ENCODE measurements at regions not wholly inside any gene's neighbourhood (a gene's known extent, or its start where the extent isn't known, plus 50 kb on each side); places are given as distances from the start of the nearest gene placed in this dataset.

DNA sequence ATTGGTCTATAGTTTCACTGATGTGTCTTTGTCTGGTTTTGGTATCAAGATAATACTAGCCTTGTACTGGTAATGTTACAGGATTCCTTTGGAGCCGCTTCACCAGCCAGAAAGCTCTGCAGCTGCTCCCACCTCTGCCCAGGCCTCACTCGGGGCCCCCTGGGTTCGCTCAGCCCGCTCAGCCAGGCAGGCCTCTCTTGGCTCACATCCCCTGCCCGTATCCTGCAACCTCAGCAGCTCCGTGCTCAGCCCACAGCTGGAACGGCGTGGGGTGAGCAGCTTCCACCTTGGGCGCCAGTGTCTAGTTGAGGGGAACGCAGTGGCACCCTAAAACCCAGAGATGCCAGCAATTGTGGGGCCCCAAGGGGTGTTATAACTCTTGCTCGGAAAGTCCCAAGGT lies 429.7 kb upstream of the ROBO2 start:
- DNase-seq (ENCODE audit: low read depth, low spot score): no peak

- no peak for DNase-seq (ENCODE audit: low read depth, low spot score)
Measured at GRCh38 chr3:76615719-76616118, 424.2 kb upstream of the ROBO2 start.

- no peak for DNase-seq (ENCODE audit: low read depth, low spot score)
Measured at GRCh38 chr3:76624164-76624563, 415.7 kb upstream of the ROBO2 start.

DNA sequence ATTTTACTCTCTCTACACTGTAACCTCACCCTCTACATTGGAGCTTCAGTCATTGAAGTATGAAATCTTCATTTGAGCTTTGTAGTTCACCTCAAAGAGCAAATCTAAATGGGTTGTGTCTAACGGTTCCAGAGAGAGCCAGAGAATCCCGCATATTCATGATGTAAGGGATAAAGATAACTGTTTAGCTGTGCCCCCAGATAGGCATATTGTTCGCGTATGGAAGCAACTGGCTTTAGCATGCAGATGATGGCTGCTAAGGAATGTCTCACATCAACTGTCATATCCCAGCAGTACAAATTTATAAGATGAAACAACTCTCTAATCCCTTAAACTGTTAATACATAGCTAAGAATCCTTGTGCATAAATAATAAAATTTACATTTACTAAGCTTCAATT lies 412.7 kb upstream of the ROBO2 start:
- no peak for DNase-seq (ENCODE audit: low read depth, low spot score)

DNA sequence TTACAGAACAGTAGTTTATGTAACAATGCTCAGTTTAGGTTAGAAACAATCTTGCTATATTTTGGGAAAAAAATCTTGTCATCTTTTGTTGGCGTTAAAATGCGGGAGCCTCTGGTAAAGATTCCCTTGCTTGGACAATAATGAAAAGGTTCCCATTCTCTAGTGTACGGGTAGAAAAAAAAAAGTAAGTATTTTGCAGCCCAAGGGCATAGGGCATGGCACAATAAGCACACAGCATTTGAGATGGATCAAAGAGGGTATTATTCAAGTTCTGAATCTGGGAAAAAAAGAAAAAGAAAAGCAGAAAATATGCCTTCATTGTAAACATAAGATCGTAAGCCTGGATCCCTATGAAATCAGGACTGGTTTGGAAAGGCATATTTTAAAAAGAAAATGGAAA lies 408.6 kb upstream of the ROBO2 start:
- no peak for DNase-seq (ENCODE audit: low read depth, low spot score)

DNA sequence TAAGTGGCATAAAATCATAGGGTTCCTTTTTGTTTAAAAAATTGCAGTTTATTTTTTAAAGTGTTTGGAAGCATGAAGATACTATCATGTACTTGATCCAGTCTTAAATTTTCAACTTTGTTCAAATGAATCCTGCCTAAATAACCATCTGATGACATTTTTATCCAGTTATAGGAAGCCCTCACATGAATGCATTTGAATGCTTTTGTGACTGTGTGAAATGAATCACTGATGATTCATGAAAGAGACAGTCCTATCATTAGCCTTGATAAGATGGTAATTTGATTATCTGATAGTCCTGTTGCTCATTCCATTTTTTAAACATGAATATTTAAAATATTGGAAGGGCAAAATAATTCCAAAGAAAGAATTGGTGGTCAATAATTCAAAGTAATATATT lies 401.9 kb upstream of the ROBO2 start:
- no peak for DNase-seq (ENCODE audit: low read depth, low spot score)

DNA sequence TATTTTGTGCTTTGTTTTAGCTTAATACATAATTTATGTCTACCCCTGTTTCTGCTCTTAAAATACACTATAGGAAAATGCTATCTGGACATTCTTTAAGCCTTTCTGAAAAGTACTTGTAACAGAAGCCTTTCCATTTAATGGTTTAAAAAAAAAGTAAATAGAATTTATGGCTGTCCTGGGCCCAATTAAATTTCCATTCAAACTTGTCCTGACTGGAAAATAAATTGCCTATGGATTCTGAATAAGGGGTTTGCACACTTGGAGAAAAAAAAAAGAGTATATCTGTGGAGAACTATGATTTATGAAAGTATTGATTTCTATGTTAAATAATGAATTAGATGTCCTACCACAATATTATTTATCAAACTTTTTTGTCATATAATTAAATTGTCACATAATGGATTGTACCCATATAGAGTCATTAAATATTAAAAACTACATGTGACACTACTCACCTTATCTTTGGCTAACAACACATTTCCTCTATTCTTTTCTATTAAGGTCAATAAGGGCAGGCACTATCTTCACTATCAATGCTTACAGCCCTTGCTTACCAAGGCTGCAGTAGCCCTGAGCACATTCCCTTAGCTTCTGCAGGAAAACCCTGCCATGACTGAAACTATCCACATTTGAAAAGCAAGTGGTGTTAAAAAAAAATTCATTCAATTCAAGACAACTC lies 396.1 kb upstream of the ROBO2 start:
- no peak for DNase-seq (ENCODE audit: low read depth, low spot score)

DNA sequence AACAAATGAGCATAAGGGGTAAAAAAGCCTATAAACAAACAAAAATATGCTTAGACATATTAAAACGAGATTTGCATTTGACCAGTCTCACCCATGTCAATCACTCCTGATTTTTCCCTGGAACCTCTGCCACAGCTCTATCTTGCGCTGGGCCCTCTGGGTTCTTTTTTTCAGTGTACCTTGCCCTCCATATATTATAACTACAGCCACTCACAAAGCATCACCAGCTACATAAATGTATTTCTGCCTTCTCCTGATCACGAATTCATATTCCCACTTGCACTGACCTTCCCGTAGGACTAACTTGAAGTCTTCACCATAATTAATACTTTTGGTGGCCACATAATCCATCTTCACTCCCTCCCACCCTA lies 395.6 kb upstream of the ROBO2 start:
- no peak for DNase-seq (ENCODE audit: low read depth, low spot score)

- DNase-seq (ENCODE audit: low read depth, low spot score): no peak
Measured at GRCh38 chr3:76645724-76646123, 394.2 kb upstream of the ROBO2 start.

GRCh38 chr3:76646921-76647562 lies 392.9 kb upstream of the ROBO2 start:
- DNase-seq (ENCODE audit: low read depth, low spot score): no peak

GRCh38 chr3:76651784-76652183 lies 388.1 kb upstream of the ROBO2 start:
- DNase-seq (ENCODE audit: low read depth, low spot score): no peak

GRCh38 chr3:76652524-76652923 lies 387.4 kb upstream of the ROBO2 start:
- DNase-seq (ENCODE audit: low read depth, low spot score): no peak

DNA sequence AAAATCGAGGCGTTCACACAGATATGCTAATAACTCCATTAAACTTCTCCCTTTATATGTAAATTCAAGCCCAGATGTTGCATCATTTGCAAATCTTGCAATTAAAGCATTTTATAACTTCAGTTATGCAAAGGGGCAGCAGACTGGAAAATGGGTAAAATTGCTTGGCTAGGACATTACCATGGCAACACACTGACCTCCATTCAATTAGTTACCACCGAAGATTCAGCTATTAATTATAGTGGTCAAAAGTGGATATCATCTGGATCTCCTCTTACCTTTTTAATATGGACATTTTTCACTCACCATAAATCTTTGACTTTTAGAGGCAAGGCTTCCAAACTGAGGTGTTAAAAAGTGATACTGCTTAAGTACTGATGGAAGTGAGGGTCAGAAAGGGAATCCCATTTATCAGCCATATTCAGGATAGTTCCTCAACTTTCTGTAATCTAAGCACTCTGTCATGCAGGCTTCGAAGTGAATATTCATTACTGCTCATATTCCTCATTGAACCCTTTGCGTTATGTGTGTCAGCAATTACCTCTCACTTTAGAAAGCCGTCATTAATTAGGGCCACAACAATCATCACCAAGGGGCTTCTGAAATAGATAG lies 386.2 kb upstream of the ROBO2 start:
- DNase-seq (ENCODE audit: low read depth, low spot score): no peak

DNA sequence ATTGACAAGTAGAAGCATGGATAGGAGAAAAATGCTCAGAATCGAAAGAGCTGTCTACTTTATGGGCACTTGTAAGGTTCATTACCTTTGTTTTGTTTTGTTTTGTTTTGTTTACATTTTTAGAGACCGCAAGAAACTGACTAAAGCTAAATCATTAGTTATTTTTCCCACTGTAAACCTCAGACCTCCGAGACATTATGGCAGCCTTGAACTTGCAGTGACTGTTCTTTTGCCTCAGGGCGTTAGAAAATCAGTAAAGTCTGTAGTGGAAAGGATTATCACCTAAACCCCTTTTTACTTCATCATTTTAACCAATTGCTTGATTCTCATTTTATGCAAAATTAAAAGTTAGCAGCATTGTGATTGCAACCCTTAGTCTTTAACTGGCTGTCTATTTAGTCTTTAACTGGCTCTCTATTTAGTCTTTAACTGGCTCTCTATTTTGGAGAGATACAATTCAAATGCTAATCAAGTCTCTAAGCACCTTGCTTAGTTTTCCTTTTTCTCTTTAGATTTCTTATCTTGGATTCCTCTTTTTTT lies 383.3 kb upstream of the ROBO2 start:
- no peak for DNase-seq (ENCODE audit: low read depth, low spot score)

DNA sequence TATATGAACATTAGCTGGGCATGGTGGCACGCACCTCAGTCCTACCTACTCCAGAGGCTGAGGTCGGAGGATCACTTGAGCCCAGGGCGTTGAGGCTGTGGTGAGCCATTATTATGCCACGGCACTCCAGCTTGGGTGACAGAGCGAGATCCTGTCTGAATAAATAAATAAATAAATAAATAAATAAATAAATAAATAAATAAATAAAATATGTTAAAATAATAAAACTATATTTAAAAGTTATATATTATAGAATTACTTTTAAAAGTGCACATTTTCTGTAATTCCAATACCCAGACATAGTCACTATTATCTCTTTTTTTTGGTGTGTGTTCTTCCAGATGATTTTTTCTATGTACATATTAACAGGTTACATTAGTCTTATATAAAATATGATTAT lies 382.0 kb upstream of the ROBO2 start:
- DNase-seq (ENCODE audit: low read depth, low spot score): no peak

GRCh38 chr3:76661527-76662250 lies 378.2 kb upstream of the ROBO2 start:
- DNase-seq (ENCODE audit: low read depth, low spot score): no peak

DNA sequence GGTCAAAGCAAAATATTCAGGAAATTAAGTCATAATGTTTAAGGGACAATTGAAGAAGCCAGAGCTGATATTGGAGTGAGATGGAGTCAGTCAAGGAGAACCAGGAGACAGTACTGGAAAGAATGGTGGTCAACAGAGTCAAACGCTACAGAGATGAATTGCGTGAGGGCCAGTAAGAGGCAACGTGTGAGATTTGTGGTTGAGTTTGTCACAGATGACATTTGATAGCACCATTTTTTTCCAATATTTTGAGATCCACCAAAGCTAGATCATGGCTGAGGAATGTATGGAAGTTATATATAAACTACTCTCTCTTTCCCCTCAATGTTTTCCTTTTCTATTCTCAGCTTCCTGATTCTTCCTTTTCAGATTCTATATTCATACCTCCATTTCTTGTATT lies 375.1 kb upstream of the ROBO2 start:
- DNase-seq (ENCODE audit: low read depth, low spot score): no peak

DNA sequence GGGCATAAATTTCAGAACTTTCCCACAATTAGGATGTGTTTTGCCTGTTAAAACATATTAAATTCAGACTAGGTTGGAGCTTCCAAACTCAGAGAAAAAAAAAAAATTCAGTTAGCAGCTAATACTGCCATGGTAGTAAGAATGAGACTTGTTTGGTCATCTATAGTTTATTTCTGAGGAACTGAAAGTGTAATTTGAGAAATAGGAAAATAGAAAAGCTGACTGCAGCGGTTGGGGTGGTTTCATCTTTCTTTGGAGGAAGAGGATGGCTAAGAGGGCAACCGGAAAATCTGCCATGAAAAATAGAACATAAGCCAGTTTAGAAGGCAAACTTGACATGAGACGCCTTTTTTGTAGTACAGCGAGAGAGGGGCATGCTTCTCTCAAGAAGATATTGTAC lies 371.2 kb upstream of the ROBO2 start:
- no peak for DNase-seq (ENCODE audit: low read depth, low spot score)

GRCh38 chr3:76669322-76669721 lies 370.6 kb upstream of the ROBO2 start:
- no peak for DNase-seq (ENCODE audit: low read depth, low spot score)

GRCh38 chr3:76673171-76673570 lies 366.7 kb upstream of the ROBO2 start:
- DNase-seq (ENCODE audit: low read depth, low spot score): no peak

- DNase-seq (ENCODE audit: low read depth, low spot score): no peak
Measured at GRCh38 chr3:76679541-76679940, 360.4 kb upstream of the ROBO2 start.

- DNase-seq (ENCODE audit: low read depth, low spot score): no peak
Measured at GRCh38 chr3:76683256-76683655, 356.6 kb upstream of the ROBO2 start.

All from brain pericyte (primary cell).